ENCODE measurements at regions not wholly inside any gene's neighbourhood (a gene's known extent, or its start where the extent isn't known, plus 50 kb on each side); places are given as distances from the start of the nearest gene placed in this dataset.

GRCh38 chr13:58239774-58240268 is 608.3 kb downstream of the PCDH17 start:
- Histone ChIP-seq H3F3A (ENCODE audit: control insufficient read depth, insufficient read depth) (no peaks in the 10 kb centered on the region), H3K4me2 (ENCODE audit: low read length) (no peak overlapping the region), H3K4me1 (ENCODE audit: control insufficient read depth, low read length) (no peaks in the 10 kb centered on the region), H3K27ac (ENCODE audit: low read depth, low read length) (no peak overlapping the region), H3K9me2 (replicated peaks; ENCODE audit: control insufficient read depth, low read length) (no peaks in the 10 kb centered on the region), H3K27me3 (ENCODE audit: control insufficient read depth, low read length) (no peaks in the 10 kb centered on the region), H3K9me3 (ENCODE audit: control insufficient read depth, insufficient read depth, low read length) (no peaks in the 10 kb centered on the region), H3K36me3 (ENCODE audit: control insufficient read depth, low read length) (no peaks in the 10 kb centered on the region), H3K4me3 (ENCODE audit: low read length) (no peak overlapping the region), H4K20me1 (ENCODE audit: control insufficient read depth, insufficient read depth, low read depth, low read length) (no peaks in the 10 kb centered on the region), H3K79me2 (ENCODE audit: control insufficient read depth, low read length) (no peaks in the 10 kb centered on the region)
- TF ChIP-seq CTCF (IDR thresholded peaks at IDR 0.05; ENCODE audit: low read depth, low read length, poor library complexity, severe bottlenecking), result no peak
- no peak for TF ChIP-seq EZH2phosphoT487 (IDR thresholded peaks at IDR 0.05; ENCODE audit: borderline replicate concordance, low read length)

GRCh38 chr13:58247080-58247479 is 615.5 kb downstream of the PCDH17 start:
- Histone ChIP-seq H3K9me2 (replicated peaks; ENCODE audit: control insufficient read depth, low read length) (no peaks in the 10 kb centered on the region), H3K27me3 (ENCODE audit: control insufficient read depth, low read length) (no peaks in the 10 kb centered on the region), H3F3A (ENCODE audit: control insufficient read depth, insufficient read depth) (no peaks in the 10 kb centered on the region), H3K27ac (ENCODE audit: low read depth, low read length) (no peak overlapping the region), H3K9me3 (ENCODE audit: control insufficient read depth, insufficient read depth, low read length) (no peaks in the 10 kb centered on the region), H4K20me1 (ENCODE audit: control insufficient read depth, insufficient read depth, low read depth, low read length) (no peaks in the 10 kb centered on the region), H3K4me2 (ENCODE audit: low read length) (no peak overlapping the region), H3K4me3 (ENCODE audit: low read length) (no peak overlapping the region), H3K36me3 (ENCODE audit: control insufficient read depth, low read length) (no peaks in the 10 kb centered on the region), H3K4me1 (ENCODE audit: control insufficient read depth, low read length) (no peaks in the 10 kb centered on the region), H3K79me2 (ENCODE audit: control insufficient read depth, low read length) (no peaks in the 10 kb centered on the region)
- TF ChIP-seq EZH2phosphoT487 (IDR thresholded peaks at IDR 0.05; ENCODE audit: borderline replicate concordance, low read length) (no peak), CTCF (IDR thresholded peaks at IDR 0.05; ENCODE audit: low read depth, low read length, poor library complexity, severe bottlenecking) (no peak)

GRCh38 chr13:58254943-58255342 is 623.4 kb downstream of the PCDH17 start:
- Histone ChIP-seq H3K4me1 (ENCODE audit: control insufficient read depth, low read length) (no peaks in the 10 kb centered on the region), H4K20me1 (ENCODE audit: control insufficient read depth, insufficient read depth, low read depth, low read length) (no peaks in the 10 kb centered on the region), H3K27ac (ENCODE audit: low read depth, low read length) (no peak overlapping the region), H3K4me3 (ENCODE audit: low read length) (no peak overlapping the region), H3K27me3 (ENCODE audit: control insufficient read depth, low read length) (no peaks in the 10 kb centered on the region), H3K9me2 (replicated peaks; ENCODE audit: control insufficient read depth, low read length) (no peaks in the 10 kb centered on the region), H3F3A (ENCODE audit: control insufficient read depth, insufficient read depth) (no peaks in the 10 kb centered on the region), H3K79me2 (ENCODE audit: control insufficient read depth, low read length) (no peaks in the 10 kb centered on the region), H3K9me3 (ENCODE audit: control insufficient read depth, insufficient read depth, low read length) (no peaks in the 10 kb centered on the region), H3K36me3 (ENCODE audit: control insufficient read depth, low read length) (no peaks in the 10 kb centered on the region), H3K4me2 (ENCODE audit: low read length) (no peak overlapping the region)
- TF ChIP-seq CTCF (IDR thresholded peaks at IDR 0.05; ENCODE audit: low read depth, low read length, poor library complexity, severe bottlenecking), result no peak
- no peak for TF ChIP-seq EZH2phosphoT487 (IDR thresholded peaks at IDR 0.05; ENCODE audit: borderline replicate concordance, low read length)

Measured in DOHH2 (cell line).